OCI-LY7 (cell line): ENCODE measurements at regions not wholly inside any gene's neighbourhood (a gene's known extent, or its start where the extent isn't known, plus 50 kb on each side); places are given as distances from the start of the nearest gene placed in this dataset.

Source experiments
- CTCF ChIP-seq: fragments of 200-600 bp; sonication (generic); conservative IDR thresholded peaks from 2 replicates; pipeline ENCODE4 v1.5.1; 2014; ENCODE audit warnings: mild to moderate bottlenecking, antibody characterized with exemption, low read length, moderate library complexity, mixed read lengths
- EZH2phosphoT487 ChIP-seq: fragments of 200-600 bp; sonication (generic); IDR thresholded peaks from 2 replicates; pipeline ENCODE4 v1.6.1; 2018; ENCODE audit warnings: low read depth, borderline replicate concordance, mild to moderate bottlenecking, mixed run types, antibody characterized with exemption, low read length, moderate library complexity, mixed read lengths

DNA sequence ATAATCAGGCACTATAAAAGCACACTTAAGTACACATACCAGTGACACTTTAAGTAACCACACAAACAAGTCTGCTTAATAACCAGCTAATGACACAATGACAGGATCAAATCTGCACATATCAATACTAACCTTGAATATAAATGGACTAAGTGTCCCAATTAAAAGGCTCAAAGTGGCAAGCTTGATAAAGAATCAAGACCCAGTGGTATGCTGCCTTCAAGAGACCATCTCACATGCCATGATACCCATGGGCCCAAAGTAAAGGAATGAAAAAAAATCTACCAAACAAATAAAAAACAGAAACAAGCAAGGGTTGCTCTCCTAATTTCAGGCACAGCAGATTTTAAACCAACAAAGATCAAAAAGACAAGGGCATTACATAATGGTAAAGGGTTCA lies 470.4 kb downstream of the TRHDE start:
- no peak for TF ChIP-seq CTCF
- TF ChIP-seq EZH2phosphoT487 = no peak
